ENCODE measurements at regions not wholly inside any gene's neighbourhood (a gene's known extent, or its start where the extent isn't known, plus 50 kb on each side); places are given as distances from the start of the nearest gene placed in this dataset.

GRCh38 chr20:20933142-20933958 is 172.8 kb downstream of the LINC00237 start:
- peak; percentile 53 for DNase-seq

- no peak for DNase-seq
Measured at GRCh38 chr20:20932156-20932555, 174.0 kb downstream of the LINC00237 start.

- no peak for DNase-seq
Measured at GRCh38 chr20:20931632-20932031, 174.5 kb downstream of the LINC00237 start.

GRCh38 chr20:20931024-20931423 is 175.1 kb downstream of the LINC00237 start:
- no peak for DNase-seq

- no peak for DNase-seq
Measured at GRCh38 chr20:20930500-20930899, 175.7 kb downstream of the LINC00237 start.

- DNase-seq, result no peak
Measured at GRCh38 chr20:20929341-20929740, 176.8 kb downstream of the LINC00237 start.

GRCh38 chr20:20926222-20926905 is 179.8 kb downstream of the LINC00237 start:
- no peak for DNase-seq

- no peak for DNase-seq
Measured at GRCh38 chr20:20920433-20920832, 185.7 kb downstream of the LINC00237 start.

GRCh38 chr20:20915844-20916243 is 190.3 kb downstream of the LINC00237 start:
- no peak for DNase-seq

- DNase-seq, result no peak
Measured at GRCh38 chr20:20904501-20904831, 192.0 kb upstream of the RALGAPA2 start.

- no peak for DNase-seq
Measured at GRCh38 chr20:20903773-20904500, 191.5 kb upstream of the RALGAPA2 start.

GRCh38 chr20:20897922-20898321 is 185.5 kb upstream of the RALGAPA2 start:
- DNase-seq, result peak; percentile 26

- peak; percentile 37 for DNase-seq
Measured at GRCh38 chr20:20897145-20897544, 184.7 kb upstream of the RALGAPA2 start.

- DNase-seq, result peak; percentile 60
Measured at GRCh38 chr20:20896606-20897005, 184.2 kb upstream of the RALGAPA2 start.

GRCh38 chr20:20895537-20895936 is 183.1 kb upstream of the RALGAPA2 start:
- no peak for DNase-seq

- DNase-seq, result peak; percentile 61
Measured at GRCh38 chr20:20894753-20895152, 182.3 kb upstream of the RALGAPA2 start.

- no peak for DNase-seq
Measured at GRCh38 chr20:20894280-20894679, 181.8 kb upstream of the RALGAPA2 start.

GRCh38 chr20:20892328-20892727 is 179.9 kb upstream of the RALGAPA2 start:
- no peak for DNase-seq

GRCh38 chr20:20890751-20891150 is 178.3 kb upstream of the RALGAPA2 start:
- DNase-seq, result no peak

GRCh38 chr20:20888936-20889335 is 176.5 kb upstream of the RALGAPA2 start:
- no peak for DNase-seq

- DNase-seq, result peak; percentile 24
Measured at GRCh38 chr20:20888266-20888656, 175.8 kb upstream of the RALGAPA2 start.

GRCh38 chr20:20887593-20888265 is 175.3 kb upstream of the RALGAPA2 start:
- DNase-seq, result peak; percentile 53

- no peak for DNase-seq
Measured at GRCh38 chr20:20881808-20882207, 169.4 kb upstream of the RALGAPA2 start.
